Medulla oblongata (tissue), 1 donor: ENCODE measurements at regions not wholly inside any gene's neighbourhood (a gene's known extent, or its start where the extent isn't known, plus 50 kb on each side); places are given as distances from the start of the nearest gene placed in this dataset.
A peak's percentile ranks its signal among the peaks of the same experiment; 100 is the strongest.

Experiments used
- DNase-seq: peaks from one replicate; pipeline ENCODE4 v3.0.0-alpha.2; 2015; ENCODE audit errors: extremely low spot score

GRCh38 chr3:43894176-43895049, 203.7 kb downstream of the ABHD5 start:
- DNase-seq = peak; percentile 64

- no peak for DNase-seq
Observed at GRCh38 chr3:43895573-43895972, 204.8 kb downstream of the ABHD5 start.

DNA sequence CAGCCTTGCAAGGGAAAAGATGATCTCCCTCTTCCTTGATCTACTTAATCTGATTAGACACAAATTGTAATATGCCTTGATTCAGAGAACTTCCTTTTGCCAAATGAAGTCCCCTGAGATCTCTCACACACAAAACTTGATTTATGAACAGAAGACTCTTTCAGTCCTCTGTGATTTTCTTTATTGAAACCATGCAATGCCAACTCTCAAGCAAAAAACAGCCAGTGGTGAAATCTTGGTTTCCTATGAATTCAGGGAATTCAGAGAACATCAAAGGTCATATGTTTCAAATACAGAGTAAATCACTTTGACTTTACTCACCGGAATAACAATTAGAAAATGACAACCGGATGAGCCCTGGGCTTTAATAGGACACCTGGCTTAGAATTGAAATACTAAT, 211.7 kb downstream of the ABHD5 start:
- DNase-seq = no peak

GRCh38 chr3:43905157-43905556, 214.4 kb downstream of the ABHD5 start:
- no peak for DNase-seq

DNA sequence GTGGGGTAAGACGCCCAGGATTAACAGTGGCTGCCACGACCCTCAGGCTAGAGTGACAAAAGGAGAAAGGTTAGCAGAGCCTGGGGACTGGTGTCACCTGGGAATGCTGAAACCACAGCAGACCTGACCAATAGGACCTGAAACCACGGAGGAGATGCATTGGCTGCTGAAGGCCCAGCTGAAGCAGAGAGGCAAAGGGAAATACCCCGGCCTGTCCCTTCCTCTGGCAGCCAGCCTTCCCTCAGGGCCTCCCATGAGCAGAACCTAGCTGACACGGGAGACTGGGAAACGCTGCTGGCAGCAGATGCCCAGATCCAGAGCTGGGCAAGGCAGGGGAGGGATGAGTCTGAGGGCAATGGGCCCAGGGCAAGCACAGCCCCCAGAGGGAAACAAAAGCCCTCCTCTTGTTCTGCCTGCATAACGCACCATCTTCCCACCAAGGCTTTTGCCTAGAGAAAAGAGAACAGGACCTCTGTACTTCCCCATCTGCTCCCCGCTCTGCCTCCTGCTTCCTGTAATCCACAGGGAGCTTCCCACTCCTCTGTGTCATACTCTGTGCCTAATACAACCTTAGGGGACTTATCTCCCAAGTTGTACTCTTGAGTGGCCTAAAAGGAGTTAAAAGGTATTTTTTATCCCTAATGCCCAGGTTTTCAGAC, 216.2 kb downstream of the ABHD5 start:
- DNase-seq = no peak

DNA sequence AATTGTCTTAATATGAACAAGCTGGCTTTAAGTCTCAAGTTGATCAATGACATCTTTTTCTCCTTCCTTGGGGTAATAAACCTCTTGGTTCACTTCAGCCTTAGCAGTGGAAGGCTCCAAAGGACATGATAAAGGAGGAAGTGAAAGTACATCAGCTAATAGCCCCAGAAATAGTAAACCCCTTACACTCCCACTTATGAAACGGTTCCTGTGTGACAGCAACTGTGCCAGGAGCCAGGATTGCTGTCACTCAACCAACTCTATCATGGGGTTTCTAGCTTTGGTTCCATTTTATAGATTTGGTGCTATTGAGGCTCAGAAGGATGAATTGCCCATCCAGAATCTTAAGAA, 216.7 kb downstream of the ABHD5 start:
- DNase-seq = no peak

DNA sequence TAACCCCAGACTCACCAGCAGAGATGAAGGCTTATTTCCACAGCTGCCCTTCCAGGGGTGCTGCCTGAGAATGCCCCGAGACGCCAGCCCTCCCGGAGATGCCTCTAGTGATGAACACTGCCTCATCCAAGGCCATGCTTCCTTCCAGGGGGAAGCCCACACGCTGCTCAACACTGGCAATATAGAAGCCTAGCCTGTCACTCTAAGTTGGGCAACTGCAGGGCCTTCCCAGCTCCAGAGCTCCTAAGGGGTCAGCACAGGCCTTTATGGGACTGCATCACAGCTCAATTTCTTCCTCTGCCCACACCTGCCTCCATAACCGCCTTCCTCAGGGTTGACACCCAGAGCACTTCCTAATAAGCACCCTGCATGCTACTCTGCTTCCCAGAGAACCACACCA, 217.7 kb downstream of the ABHD5 start:
- no peak for DNase-seq

GRCh38 chr3:43909149-43909548, 218.4 kb downstream of the ABHD5 start:
- no peak for DNase-seq

DNA sequence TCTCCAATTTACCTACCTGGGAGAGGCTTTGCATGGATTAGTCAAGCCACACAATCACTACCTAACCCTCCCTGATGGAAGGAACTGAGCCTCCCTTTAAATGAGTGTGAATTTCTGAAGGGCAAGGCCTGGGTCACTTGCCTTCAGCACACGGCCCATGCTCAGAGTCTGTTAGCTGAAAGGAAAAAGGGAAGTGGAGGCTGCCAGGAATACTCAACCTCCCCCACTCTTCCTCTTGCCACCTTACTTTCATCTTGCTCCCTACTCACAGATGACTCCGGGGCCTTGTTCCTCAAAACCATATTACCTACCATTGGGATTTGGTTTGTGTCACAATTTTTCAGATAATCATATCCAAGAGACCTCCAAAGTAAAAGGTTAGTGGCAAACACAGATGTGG, 220.0 kb downstream of the ABHD5 start:
- DNase-seq = no peak

- no peak for DNase-seq
Observed at GRCh38 chr3:43913036-43913948, 222.6 kb downstream of the ABHD5 start.

- no peak for DNase-seq
Observed at GRCh38 chr3:43914269-43914668, 223.5 kb downstream of the ABHD5 start.

GRCh38 chr3:43915546-43915945, 224.8 kb downstream of the ABHD5 start:
- DNase-seq = no peak

- DNase-seq = no peak
Observed at GRCh38 chr3:43917361-43917760, 226.6 kb downstream of the ABHD5 start.

GRCh38 chr3:43919029-43919428, 228.3 kb downstream of the ABHD5 start:
- DNase-seq = no peak

GRCh38 chr3:43921056-43921648, 230.4 kb downstream of the ABHD5 start:
- no peak for DNase-seq

- DNase-seq = no peak
Observed at GRCh38 chr3:43922374-43922773, 231.6 kb downstream of the ABHD5 start.

GRCh38 chr3:43923104-43923882, 232.6 kb downstream of the ABHD5 start:
- DNase-seq = no peak

DNA sequence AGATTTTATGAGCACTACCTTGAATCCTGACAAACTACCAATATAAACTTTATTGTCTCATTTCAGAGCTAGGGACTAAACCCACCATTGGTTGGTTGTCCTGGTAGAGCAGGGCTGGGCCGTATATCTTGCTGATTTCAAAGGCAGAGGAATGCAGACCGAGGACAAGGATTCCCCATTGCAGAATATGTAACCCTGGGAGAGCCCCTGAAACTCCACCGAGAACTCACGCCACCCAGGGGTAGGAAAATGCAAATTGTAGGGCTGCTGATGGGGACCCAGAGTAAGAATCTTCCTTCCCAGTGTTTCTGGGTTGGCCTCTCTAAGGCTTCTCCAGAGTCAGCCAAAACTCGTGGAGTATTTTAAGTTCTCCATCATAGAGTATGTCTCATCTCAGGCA, 235.3 kb downstream of the ABHD5 start:
- DNase-seq = no peak

DNA sequence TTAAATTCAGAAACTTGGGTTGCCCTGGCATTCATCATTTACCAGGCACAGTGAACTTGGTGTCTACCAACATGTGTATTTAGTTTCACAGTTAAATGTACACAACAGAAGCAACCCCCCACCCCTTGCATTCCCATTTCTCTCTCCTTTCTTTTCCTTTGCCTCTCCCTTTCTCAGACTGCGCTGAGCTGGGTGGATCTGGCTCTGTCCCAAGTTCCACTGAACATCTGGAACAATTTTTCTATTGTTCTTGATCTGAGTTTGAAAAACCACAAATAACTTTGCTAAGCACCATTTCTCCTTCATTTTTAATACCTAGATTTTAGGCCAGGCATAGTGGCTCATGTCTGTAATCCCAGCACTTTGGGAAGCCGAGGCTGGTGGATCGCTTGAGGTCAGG, 242.2 kb downstream of the ABHD5 start:
- DNase-seq = no peak

DNA sequence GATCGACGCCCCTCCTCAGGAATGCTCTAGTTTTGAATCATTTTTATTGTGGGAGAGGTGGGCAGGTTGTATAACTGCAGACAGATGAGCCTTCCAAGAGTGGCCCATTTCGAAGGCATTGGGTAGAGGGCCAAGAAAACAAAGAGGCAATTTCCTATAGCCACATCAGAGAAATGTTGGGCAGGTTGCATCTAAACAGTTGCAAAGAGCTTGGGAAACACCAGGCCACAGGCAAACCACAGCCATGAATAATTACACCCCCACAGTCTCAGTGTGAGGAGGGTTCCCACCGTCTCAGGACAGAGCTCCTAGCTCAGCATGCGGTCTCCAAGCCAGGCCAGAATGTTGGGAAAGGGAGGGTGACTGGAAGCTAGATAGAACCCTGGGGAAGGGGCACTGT, 257.3 kb downstream of the ABHD5 start:
- no peak for DNase-seq

GRCh38 chr3:43949594-43949993, 258.9 kb downstream of the ABHD5 start:
- no peak for DNase-seq
